ENCODE measurements at regions not wholly inside any gene's neighbourhood (a gene's known extent, or its start where the extent isn't known, plus 50 kb on each side); places are given as distances from the start of the nearest gene placed in this dataset.

DNA sequence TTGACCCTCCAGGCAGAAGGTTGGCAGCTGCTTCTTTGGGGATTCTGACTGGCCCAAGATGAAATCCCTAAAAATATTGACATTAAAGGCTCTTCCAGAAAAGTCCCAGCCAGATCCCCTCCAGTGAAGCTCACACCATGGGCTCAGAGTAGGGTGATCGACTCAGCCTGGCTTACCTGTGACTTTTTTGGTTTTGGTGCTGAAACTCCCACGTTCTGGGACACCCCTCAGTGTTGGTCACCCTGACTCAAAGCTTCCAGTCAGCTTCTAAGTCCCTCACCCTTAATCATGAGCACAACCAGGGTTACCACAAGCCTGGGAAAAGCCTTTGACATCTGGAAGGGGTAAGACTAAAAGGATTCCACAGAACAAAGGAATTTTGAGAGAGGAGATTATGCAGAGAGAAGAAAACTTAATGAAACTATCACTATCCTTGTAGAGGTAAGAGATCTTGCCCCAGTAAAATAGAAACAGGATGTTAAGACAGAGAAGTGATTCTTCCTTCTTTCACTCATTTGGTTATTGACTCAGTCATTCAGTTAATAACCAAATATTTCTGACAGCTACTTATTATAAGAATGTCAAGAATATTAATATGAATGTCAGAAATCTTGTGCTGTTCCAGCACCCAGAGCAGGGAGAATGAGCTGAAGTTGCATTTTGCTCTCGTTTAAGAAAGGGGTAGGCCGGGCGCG, 66.8 kb upstream of the SEC11C start:
- Histone ChIP-seq H3K4me3 (no peak overlapping the region), H3K36me3 (ENCODE audit: control insufficient read depth, insufficient read depth, low read length) (no peaks in the 10 kb centered on the region), H3K4me2 (ENCODE audit: insufficient read depth, low read length) (no peak overlapping the region), H3K27me3 (ENCODE audit: control insufficient read depth in 2 of 2, insufficient read depth in 2 of 2, low read length in 2 of 2) (peaks cover 0 to 7% of the 10 kb centered on the region in 2 experiments; a peak in 1 of 5 replicates), H3K79me2 (ENCODE audit: control insufficient read depth, insufficient read depth, low read length) (no peaks in the 10 kb centered on the region), H3K4me1 (replicated peaks in 1 of 2; ENCODE audit: control insufficient read depth in 2 of 2, insufficient read depth in 2 of 2, low read length in 2 of 2) (no peaks in the 10 kb centered on the region), H3K9ac (ENCODE audit: insufficient read depth in 1 of 2, low read depth in 2 of 2, low read length in 2 of 2) (no peak overlapping the region), H4K20me1 (replicated peaks; ENCODE audit: control insufficient read depth, insufficient read depth, low read length) (no peaks in the 10 kb centered on the region; the same call in 1 of the 2 replicates), H2AFZ (ENCODE audit: low read depth, low read length) (no peak overlapping the region), H3K9me1 (ENCODE audit: control insufficient read depth, insufficient read depth, low read length) (no peaks in the 10 kb centered on the region), H3K9me3 (replicated peaks; ENCODE audit: control insufficient read depth, insufficient read depth, low read depth, low read length) (no peaks in the 10 kb centered on the region), H3K27ac (ENCODE audit: extremely low read depth, low read depth, low read length) (no peak overlapping the region)
- intact Hi-C loops (cut with micrococcal nuclease) (loop anchor here (5.0 kb wide), 1 partner anchor 296 kb away; no protein-coding TSS in a partner anchor), in situ Hi-C loops (cut with MboI) (loop anchor here (10.0 kb wide), 1 partner anchor 538 kb away; no protein-coding TSS in a partner anchor)
- FAIRE-seq (no peak), DNase-seq (ENCODE audit: extremely low read depth in 1 of 4, low spot score in 3 of 4) (no peak), ATAC-seq (no peak)
- 2% methylated on average over 6 of the region's 6 CpGs for WGBS (ENCODE audit: insufficient coverage, low coverage, missing lambda C conversion rate)
- TF ChIP-seq, protein P1, sequence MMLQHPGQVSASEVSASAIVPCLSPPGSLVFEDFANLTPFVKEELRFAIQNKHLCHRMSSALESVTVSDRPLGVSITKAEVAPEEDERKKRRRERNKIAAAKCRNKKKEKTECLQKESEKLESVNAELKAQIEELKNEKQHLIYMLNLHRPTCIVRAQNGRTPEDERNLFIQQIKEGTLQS (IDR thresholded peaks at IDR 0.05): no peak
- TF ChIP-seq, protein P1 (CRISPR knock-in tag; conservative IDR thresholded peaks at IDR 0.05): no peak
- no peak for TF ChIP-seq NFE2 (IDR thresholded peaks at IDR 0.05; ENCODE audit: low read depth)
- no peak for TF ChIP-seq KLF10 (CRISPR knock-in tag; IDR thresholded peaks at IDR 0.05)
- TF ChIP-seq MBD2 (IDR thresholded peaks at IDR 0.05; ENCODE audit: borderline replicate concordance, low read depth): no peak
- no peak for TF ChIP-seq MAFF (IDR thresholded peaks at IDR 0.05; ENCODE audit: low read length)
- no peak for TF ChIP-seq ZNF785 (CRISPR knock-in tag; IDR thresholded peaks at IDR 0.05)
- TF ChIP-seq ELF1 (tag; IDR thresholded peaks at IDR 0.05): no peak
- TF ChIP-seq TFAP4 (CRISPR knock-in tag; IDR thresholded peaks at IDR 0.05; ENCODE audit: borderline replicate concordance): no peak
- no peak for TF ChIP-seq STAT5A (IDR thresholded peaks at IDR 0.05; ENCODE audit: borderline replicate concordance, low read length)
- TF ChIP-seq ILK (tag; IDR thresholded peaks at IDR 0.05; ENCODE audit: borderline replicate concordance, low read depth): no peak
- no peak for TF ChIP-seq MAFG (tag; conservative IDR thresholded peaks at IDR 0.05)
- BruUV-seq (replicated peaks): no TSS peak
- POLR2A ChIA-PET: no interaction called here
- CTCF ChIA-PET (ENCODE audit: low intra/inter-chr PET ratio): no interaction called here
